Activated naive CD4-positive, alpha-beta T cell treated with anti-CD3 and anti-CD28 coated beads, Interleukin-2, amount 10 ng/mL, durations not matched to agents 7 days and 5 days (primary cell): ENCODE measurements at regions not wholly inside any gene's neighbourhood (a gene's known extent, or its start where the extent isn't known, plus 50 kb on each side); places are given as distances from the start of the nearest gene placed in this dataset.

Source experiments
- CTCF ChIA-PET: fragments of 350-600 bp; sonication (Branson Sonifier 250); formaldehyde crosslinking; loops from one replicate; lab custom pipeline; 2021; ENCODE audit warnings: antibody characterized with exemption; lab: Charles Lee
- DNase-seq: peaks from one replicate; pipeline ENCODE4 v3.0.0-alpha.2; 2020
- H3K27ac Mint-ChIP-seq: one replicate; pipeline ENCODE4 v1.8.0; 2021; ENCODE audit warnings: mild to moderate bottlenecking, moderate library complexity, mixed read lengths
- H3K27me3 Mint-ChIP-seq: one replicate; pipeline ENCODE4 v1.8.0; 2021; ENCODE audit warnings: mild to moderate bottlenecking, mixed read lengths
- H3K36me3 Mint-ChIP-seq: one replicate; pipeline ENCODE4 v1.8.0; 2021; ENCODE audit warnings: mixed read lengths
- H3K4me1 Mint-ChIP-seq: one replicate; pipeline ENCODE4 v1.8.0; 2021; ENCODE audit warnings: mixed read lengths
- H3K4me3 Mint-ChIP-seq: one replicate; pipeline ENCODE4 v1.8.0; 2021; ENCODE audit warnings: mild to moderate bottlenecking, moderate library complexity, mixed read lengths
- H3K9me3 Mint-ChIP-seq: one replicate; pipeline ENCODE4 v1.8.0; 2021; ENCODE audit warnings: mixed read lengths

GRCh38 chr2:144572977-144573376 lies 53.1 kb upstream of the ZEB2 start:
- peaks cover 4% of the 10 kb centered on the region for H3K27me3 Mint-ChIP-seq
- CTCF ChIA-PET: interaction anchor here (1.2 kb wide), 1 partner anchor 10 kb away, joined by 3 read pairs; no protein-coding TSS in a partner anchor
- no peak overlapping the region for H3K4me3 Mint-ChIP-seq
- no peaks in the 10 kb centered on the region for H3K4me1 Mint-ChIP-seq
- DNase-seq: no peak
- H3K36me3 Mint-ChIP-seq: no peaks in the 10 kb centered on the region
- H3K9me3 Mint-ChIP-seq: no peaks in the 10 kb centered on the region
- H3K27ac Mint-ChIP-seq: no peak overlapping the region

GRCh38 chr2:144571770-144572169 lies 51.9 kb upstream of the ZEB2 start:
- no peak for DNase-seq
- H3K9me3 Mint-ChIP-seq: no peaks in the 10 kb centered on the region
- H3K36me3 Mint-ChIP-seq: no peaks in the 10 kb centered on the region
- H3K4me1 Mint-ChIP-seq: no peaks in the 10 kb centered on the region
- CTCF ChIA-PET: no interaction called here
- H3K27me3 Mint-ChIP-seq: peaks cover 4% of the 10 kb centered on the region
- H3K27ac Mint-ChIP-seq: no peak overlapping the region
- H3K4me3 Mint-ChIP-seq: no peak overlapping the region

- CTCF ChIA-PET: no interaction called here
- no peaks in the 10 kb centered on the region for H3K9me3 Mint-ChIP-seq
- no peak for DNase-seq
- H3K27ac Mint-ChIP-seq: no peak overlapping the region
- no peaks in the 10 kb centered on the region for H3K36me3 Mint-ChIP-seq
- no peaks in the 10 kb centered on the region for H3K4me1 Mint-ChIP-seq
- no peak overlapping the region for H3K4me3 Mint-ChIP-seq
- peaks cover 4% of the 10 kb centered on the region for H3K27me3 Mint-ChIP-seq
These were observed 50.6 kb upstream of the ZEB2 start for GRCh38 chr2:144570566-144570965.
